PFSK-1 (cell line): ENCODE measurements at regions not wholly inside any gene's neighbourhood (a gene's known extent, or its start where the extent isn't known, plus 50 kb on each side); places are given as distances from the start of the nearest gene placed in this dataset.

Experiments
- FOXP2 ChIP-seq: optimal IDR thresholded peaks from 2 replicates; pipeline ENCODE3; 2011; ENCODE audit warnings: borderline replicate concordance, control low read depth, inconsistent platforms; ENCODE audit not compliant: insufficient read depth; ENCODE audit errors: extremely low read length, extremely low read depth
- POLR2AphosphoS5 ChIP-seq: IDR thresholded peaks from 2 replicates; pipeline ENCODE4 v1.6.1; 2012; ENCODE audit warnings: low read depth, mild to moderate bottlenecking, control low read depth, low read length, moderate library complexity
- REST ChIP-seq, 2 experiments: IDR thresholded peaks; 2 replicates each; pipeline versions ENCODE4 v1.6.1 to v1.8.0; 2011 to 2012; ENCODE audit warnings: low read depth in 2 of 2, low read length in 2 of 2, control low read depth in 1 of 2, inconsistent platforms in 1 of 2, mild to moderate bottlenecking in 1 of 2, moderate library complexity in 1 of 2; ENCODE audit not compliant: insufficient read depth in 1 of 2
- SIN3A ChIP-seq: IDR thresholded peaks from 2 replicates; pipeline ENCODE4 v1.6.1; 2012; ENCODE audit warnings: mild to moderate bottlenecking, low read length, moderate library complexity, borderline replicate concordance; ENCODE audit not compliant: insufficient read depth
- TAF1 ChIP-seq: IDR thresholded peaks from 2 replicates; pipeline ENCODE4 v1.6.1; 2012; ENCODE audit warnings: low read length, control low read depth, borderline replicate concordance; ENCODE audit not compliant: insufficient read depth

- TF ChIP-seq TAF1 (no peak), SIN3A (no peak), FOXP2 (no peak), POLR2AphosphoS5 (no peak), REST (IDR thresholded peaks at IDR 0.05; ENCODE audit: insufficient read depth in 1 of 2, low read depth in 2 of 2, low read length in 2 of 2) (no peak)
Measured at GRCh38 chr10:90195288-90195840, 494.0 kb downstream of the KIF20B start.

DNA sequence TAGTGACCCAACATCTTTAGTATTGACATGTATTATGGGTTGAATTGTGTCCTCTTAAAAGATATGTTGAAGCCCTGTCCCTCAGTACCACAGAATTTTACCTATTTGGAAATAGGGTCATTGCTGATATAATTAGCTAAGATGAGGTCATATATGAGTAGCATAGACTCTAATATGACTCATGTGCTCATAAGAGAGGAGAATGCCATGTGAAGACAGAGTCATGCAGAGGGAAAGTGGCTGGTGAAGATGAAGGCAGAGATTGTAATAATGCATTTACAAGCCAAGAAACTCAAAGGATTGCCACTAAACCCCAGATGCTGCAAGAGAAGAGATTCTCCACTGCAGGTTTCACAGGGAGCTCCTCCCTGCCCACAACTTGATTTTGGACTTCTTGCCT lies 496.4 kb downstream of the KIF20B start:
- TF ChIP-seq POLR2AphosphoS5 = no peak
- no peak for TF ChIP-seq FOXP2
- TF ChIP-seq SIN3A = no peak
- TF ChIP-seq TAF1 = no peak
- no peak for TF ChIP-seq REST (IDR thresholded peaks at IDR 0.05; ENCODE audit: insufficient read depth in 1 of 2, low read depth in 2 of 2, low read length in 2 of 2)

DNA sequence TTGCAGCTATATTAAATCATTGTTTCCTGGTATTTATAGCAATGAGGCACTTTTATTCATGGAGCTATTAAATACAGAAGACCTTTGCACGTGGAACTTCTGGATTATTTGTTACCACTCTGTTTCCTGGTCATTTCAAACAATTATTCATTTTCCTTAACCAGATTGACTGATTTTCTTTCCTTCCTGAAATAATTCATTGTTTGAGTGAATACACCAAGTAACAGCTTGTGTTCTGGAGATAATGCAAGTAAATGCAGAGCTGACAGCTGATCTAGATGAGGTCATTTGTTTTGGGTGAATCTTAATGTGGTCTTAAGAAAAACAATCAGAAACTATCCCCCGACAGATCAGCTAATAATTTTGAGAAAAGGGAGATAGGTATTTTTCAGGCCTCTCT lies 497.7 kb downstream of the KIF20B start:
- no peak for TF ChIP-seq TAF1
- TF ChIP-seq POLR2AphosphoS5 = no peak

- TF ChIP-seq FOXP2 = no peak
- no peak for TF ChIP-seq TAF1
- no peak for TF ChIP-seq REST (IDR thresholded peaks at IDR 0.05; ENCODE audit: insufficient read depth in 1 of 2, low read depth in 2 of 2, low read length in 2 of 2)
- no peak for TF ChIP-seq POLR2AphosphoS5
- TF ChIP-seq SIN3A = no peak
Measured at GRCh38 chr10:90199513-90199912, 498.1 kb downstream of the KIF20B start.

DNA sequence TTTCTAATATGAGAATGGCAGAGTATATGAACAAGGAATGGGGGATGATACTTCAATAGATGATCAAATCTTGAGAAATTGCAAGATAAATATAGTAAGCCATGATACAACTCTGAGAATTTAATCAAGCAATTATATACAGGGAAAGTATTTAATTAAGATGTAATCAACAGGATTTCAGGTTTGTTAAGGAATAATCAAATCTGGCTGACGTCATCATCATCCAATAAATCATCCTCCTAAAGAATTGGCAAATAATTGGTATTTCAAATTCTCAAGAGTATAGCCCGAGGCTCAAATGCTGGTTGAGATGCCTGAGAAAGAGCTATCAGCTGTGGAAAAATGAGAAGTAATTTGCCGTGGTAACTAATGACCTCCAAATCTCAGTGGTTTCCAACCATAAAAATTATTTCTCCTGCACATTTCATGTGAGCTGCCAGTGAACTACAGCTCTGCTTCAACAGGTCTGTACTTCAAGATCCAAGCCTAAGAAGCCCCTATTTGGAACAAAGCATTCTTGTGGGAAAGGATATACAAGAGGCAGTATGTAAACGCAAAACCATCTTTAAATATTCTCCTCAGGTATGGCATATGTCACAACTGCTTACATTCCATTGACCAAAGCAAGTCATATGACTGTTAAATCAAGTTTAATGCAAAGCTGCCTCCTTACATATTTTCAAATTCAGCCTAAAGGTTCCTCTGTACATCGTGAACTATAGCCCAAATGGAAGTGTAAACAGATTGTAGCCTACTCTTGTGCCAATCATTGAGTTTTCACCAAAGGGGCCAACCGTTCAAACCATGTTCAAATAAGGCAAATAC lies 503.0 kb downstream of the KIF20B start:
- TF ChIP-seq SIN3A (no peak), FOXP2 (no peak), TAF1 (no peak)

GRCh38 chr10:90204956-90205314 lies 503.5 kb downstream of the KIF20B start:
- TF ChIP-seq FOXP2 (no peak), SIN3A (no peak), TAF1 (no peak), REST (IDR thresholded peaks at IDR 0.05; ENCODE audit: insufficient read depth in 1 of 2, low read depth in 2 of 2, low read length in 2 of 2) (no peak), POLR2AphosphoS5 (no peak)
